GM06990 (cell line): ENCODE measurements at regions not wholly inside any gene's neighbourhood (a gene's known extent, or its start where the extent isn't known, plus 50 kb on each side); places are given as distances from the start of the nearest gene placed in this dataset.

Experiments
- DNase-seq: peaks from one replicate; pipeline ENCODE4 v3.0.0-alpha.2; 2011; ENCODE audit not compliant: insufficient read length; ENCODE audit errors: extremely low read depth
- H3K27me3 ChIP-seq: replicated peaks from 2 replicates; pipeline ENCODE4 v1.6.0; 2011; ENCODE audit warnings: low read length; ENCODE audit not compliant: control insufficient read depth, insufficient read depth
- H3K36me3 ChIP-seq: 2 replicates; pipeline ENCODE4 v1.5.1; 2011; ENCODE audit warnings: low read length; ENCODE audit not compliant: control insufficient read depth, insufficient read depth
- H3K4me3 ChIP-seq: replicated peaks from 2 replicates; pipeline ENCODE4 v1.5.1; 2011; ENCODE audit warnings: low read depth, mild to moderate bottlenecking, control low read depth, low read length
- CTCF ChIP-seq: IDR thresholded peaks from 2 replicates; pipeline ENCODE4 v1.5.1; 2011; ENCODE audit warnings: low read length, control low read depth, mild to moderate bottlenecking, inconsistent platforms; ENCODE audit not compliant: insufficient read depth, poor library complexity, severe bottlenecking

- no peak overlapping the region for H3K4me3 ChIP-seq
- no peak for TF ChIP-seq CTCF
- H3K27me3 ChIP-seq = no peaks in the 10 kb centered on the region
- DNase-seq = no peak
- no peaks in the 10 kb centered on the region for H3K36me3 ChIP-seq
Measured at GRCh38 chr2:5304640-5305039, 387.5 kb upstream of the SOX11 start.

- H3K27me3 ChIP-seq = no peaks in the 10 kb centered on the region
- H3K4me3 ChIP-seq = no peak overlapping the region
- no peak for TF ChIP-seq CTCF
- no peak for DNase-seq
- no peaks in the 10 kb centered on the region for H3K36me3 ChIP-seq
Measured at GRCh38 chr2:5315041-5315440, 377.1 kb upstream of the SOX11 start.

- Histone ChIP-seq H3K27me3 (no peaks in the 10 kb centered on the region), H3K36me3 (no peaks in the 10 kb centered on the region), H3K4me3 (no peak overlapping the region)
- DNase-seq = no peak
- no peak for TF ChIP-seq CTCF
Measured at GRCh38 chr2:5315512-5315911, 376.7 kb upstream of the SOX11 start.

GRCh38 chr2:5316001-5316490 is 376.1 kb upstream of the SOX11 start:
- no peaks in the 10 kb centered on the region for H3K36me3 ChIP-seq
- no peak for DNase-seq
- no peak for TF ChIP-seq CTCF
- no peaks in the 10 kb centered on the region for H3K27me3 ChIP-seq
- no peak overlapping the region for H3K4me3 ChIP-seq

- Histone ChIP-seq H3K4me3 (no peak overlapping the region), H3K27me3 (no peaks in the 10 kb centered on the region), H3K36me3 (no peaks in the 10 kb centered on the region)
- DNase-seq = no peak
- TF ChIP-seq CTCF = no peak
Measured at GRCh38 chr2:5319493-5319892, 372.7 kb upstream of the SOX11 start.

GRCh38 chr2:5322396-5322795 is 369.8 kb upstream of the SOX11 start:
- no peak for DNase-seq
- Histone ChIP-seq H3K36me3 (no peaks in the 10 kb centered on the region), H3K27me3 (no peaks in the 10 kb centered on the region), H3K4me3 (no peak overlapping the region)
- TF ChIP-seq CTCF = no peak
